ENCODE measurements at regions not wholly inside any gene's neighbourhood (a gene's known extent, or its start where the extent isn't known, plus 50 kb on each side); places are given as distances from the start of the nearest gene placed in this dataset.

DNA sequence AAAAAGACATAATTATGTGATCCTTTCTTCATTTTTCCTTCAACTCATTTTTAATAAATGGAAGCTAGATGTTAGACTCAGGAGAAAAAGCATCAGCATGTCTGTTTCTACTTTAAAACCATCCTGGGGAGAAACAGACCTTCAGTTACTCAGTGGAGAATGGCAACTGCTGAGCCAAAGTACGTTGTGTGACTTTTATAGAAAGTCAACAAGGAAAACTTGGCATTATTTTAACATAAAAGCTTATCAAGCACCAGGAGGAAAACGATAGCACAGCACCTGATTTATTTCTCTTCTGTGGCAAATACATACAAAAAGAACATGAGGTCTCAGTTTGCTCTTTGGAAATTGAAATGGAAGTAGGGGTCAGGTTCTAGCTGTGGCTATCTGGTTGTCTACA is 115.3 kb upstream of the RIPOR2 start:
- Histone ChIP-seq H2BK120ac (replicated peaks; ENCODE audit: low read depth, low read length) (no peak overlapping the region), H2BK20ac (ENCODE audit: low read length) (no peak overlapping the region), H2AK5ac (ENCODE audit: low read depth, low read length) (no peak overlapping the region), H4K91ac (replicated peaks; ENCODE audit: insufficient read length, low read length) (no peak overlapping the region), H3K36me3 (ENCODE audit: control insufficient read depth in 2 of 4, insufficient read depth in 4 of 4, low read length in 3 of 4) (no peaks in the 10 kb centered on the region), H3K14ac (ENCODE audit: insufficient read length) (no peak overlapping the region), H2AFZ (ENCODE audit: low read length) (no peak overlapping the region), H3K4ac (replicated peaks; ENCODE audit: insufficient read length, low read depth, low read length) (no peak overlapping the region), H4K20me1 (replicated peaks in 1 of 2; ENCODE audit: control insufficient read depth in 1 of 2, insufficient read depth in 2 of 2, low read length in 2 of 2) (no peaks in the 10 kb centered on the region), H3K4me2 (ENCODE audit: insufficient read depth in 1 of 2, low read depth in 2 of 2, low read length in 2 of 2) (no peak overlapping the region), H3K56ac (replicated peaks; ENCODE audit: insufficient read length, low read depth, low read length) (no peak overlapping the region), H3K4me3 (ENCODE audit: extremely low read depth in 1 of 4, insufficient read depth in 2 of 4, low read depth in 3 of 4, low read length in 4 of 4) (no peak overlapping the region), H3K79me2 (ENCODE audit: control insufficient read depth in 1 of 2, insufficient read depth in 2 of 2, low read length in 2 of 2) (no peaks in the 10 kb centered on the region), H4K8ac (ENCODE audit: extremely low read depth, insufficient read depth, low read length) (no peak overlapping the region), H3K23me2 (ENCODE audit: low read depth, low read length) (no peaks in the 10 kb centered on the region), H3K9ac (replicated peaks in 1 of 4; ENCODE audit: extremely low read depth in 1 of 4, low read depth in 3 of 4, low read length in 3 of 4) (no peak overlapping the region), H4K5ac (ENCODE audit: insufficient read length, low read depth, low read length) (no peak overlapping the region), H3K79me1 (ENCODE audit: low read depth, low read length) (no peaks in the 10 kb centered on the region), H2BK15ac (ENCODE audit: low read length) (no peak overlapping the region), H3K23ac (ENCODE audit: insufficient read length) (no peak overlapping the region), H3K9me3 (ENCODE audit: insufficient read depth in 2 of 2, low read depth in 1 of 2, low read length in 1 of 2) (0 out of 4 replicates have a peak, but pooled peaks cover 0 to 4% of the 10 kb centered on the region in 2 experiments), H3K4me1 (replicated peaks in 1 of 4; ENCODE audit: control insufficient read depth in 3 of 4, insufficient read depth in 4 of 4, low read length in 3 of 4) (no peaks in the 10 kb centered on the region), H2BK12ac (ENCODE audit: low read depth, low read length) (no peak overlapping the region), H3K18ac (ENCODE audit: extremely low read depth, low read length) (no peak overlapping the region), H3K27me3 (replicated peaks in 1 of 4; ENCODE audit: control insufficient read depth in 3 of 4, extremely low read depth in 1 of 4, insufficient read depth in 3 of 4, low read length in 3 of 4) (no peaks in the 10 kb centered on the region), H3K27ac (ENCODE audit: low read depth, low read length) (no peak overlapping the region), H2BK5ac (ENCODE audit: low read depth, low read length) (no peak overlapping the region)
- WGBS, 2 experiments (ENCODE audit: extremely low coverage in 1 of 2, insufficient coverage in 1 of 2, insufficient read length in 1 of 2, insufficient replicate concordance in 2 of 2, low coverage in 1 of 2, low lambda C conversion rate in 2 of 2, missing lambda C conversion rate in 1 of 2): 82% methylated on average over 2 of the region's 2 CpGs; no CpG with 5 or more reads in 1 of the 2 experiments
- ChIA-PET POLR2A (ENCODE audit: partially characterized antibody) (no interaction called here), CTCF (ENCODE audit: partially characterized antibody) (interaction anchor here (0.6 kb wide), 1 partner anchor 11 kb away, joined by 3 read pairs; no protein-coding TSS in a partner anchor)
- no peak for TF ChIP-seq EZH2 (IDR thresholded peaks at IDR 0.05; ENCODE audit: low read depth, low read length, severe bottlenecking)
- DNase-seq (ENCODE audit: low read depth in 1 of 2, low spot score in 2 of 2) (no peak), FAIRE-seq (no peak)

All from H1 (cell line).